ENCODE measurements at regions not wholly inside any gene's neighbourhood (a gene's known extent, or its start where the extent isn't known, plus 50 kb on each side); places are given as distances from the start of the nearest gene placed in this dataset.

DNA sequence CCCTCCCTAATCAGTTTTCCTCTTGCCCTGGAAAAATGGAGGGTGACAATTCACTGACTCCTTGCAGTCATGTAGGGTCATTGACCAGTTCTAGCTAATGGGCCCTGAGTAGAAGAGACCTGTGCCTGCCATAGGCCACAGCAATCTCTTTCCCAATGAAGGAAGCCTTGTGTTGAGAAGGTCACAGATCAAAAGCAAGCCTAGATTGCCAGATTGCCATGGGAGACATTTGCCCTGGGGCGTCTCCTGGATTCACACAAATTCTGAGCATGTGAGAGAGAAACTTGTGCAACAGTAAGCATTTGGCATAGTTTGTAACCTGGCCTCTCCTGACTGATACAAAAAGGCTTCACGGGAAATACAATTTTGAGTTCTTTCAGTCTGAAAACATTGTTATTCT lies 148.0 kb downstream of the NUDT12 start:
- no peak for TF ChIP-seq CTCF (IDR thresholded peaks at IDR 0.05; ENCODE audit: low read depth, low read length)
- DNase-seq (ENCODE audit: extremely low read depth, low read depth) = no peak

DNA sequence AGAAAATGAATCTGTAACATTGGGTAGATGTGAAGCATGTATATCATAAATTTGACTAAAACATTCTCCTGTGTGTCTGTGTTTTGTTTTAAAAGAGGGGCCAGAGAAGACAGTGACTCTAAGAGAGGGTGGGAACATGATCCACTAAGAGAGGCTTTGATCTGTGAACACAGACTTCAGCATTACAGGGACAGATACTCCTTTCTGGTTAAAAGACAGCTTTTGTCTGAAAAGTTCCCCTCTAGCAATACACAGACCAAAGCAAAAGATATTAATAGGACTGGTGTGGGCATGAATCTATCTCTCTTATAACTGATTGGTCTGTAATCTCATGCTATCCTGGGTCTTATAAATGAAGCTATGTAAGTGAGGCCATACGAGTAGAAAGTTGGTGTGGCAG lies 150.9 kb downstream of the NUDT12 start:
- DNase-seq (ENCODE audit: extremely low read depth, low read depth) = no peak
- TF ChIP-seq CTCF (IDR thresholded peaks at IDR 0.05; ENCODE audit: low read depth, low read length) = no peak

DNA sequence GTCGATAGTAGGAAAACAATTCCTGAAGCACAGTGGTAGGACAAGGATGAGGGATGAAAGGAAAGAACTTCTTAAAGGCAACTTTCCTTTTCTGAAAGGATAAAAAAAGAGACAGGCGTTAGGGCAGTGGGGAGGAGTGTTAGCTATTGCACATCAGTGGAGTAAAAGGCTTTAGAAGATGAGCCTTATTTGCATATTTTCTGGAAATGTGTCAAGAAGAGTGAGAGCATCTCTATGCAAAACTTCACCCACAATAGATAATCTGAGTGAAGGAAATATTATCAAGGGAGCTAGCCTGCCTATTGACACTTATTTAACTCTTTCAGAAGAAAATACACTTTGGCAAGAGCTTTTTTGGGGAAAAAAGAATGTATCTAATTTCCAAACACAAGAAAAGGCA lies 151.6 kb downstream of the MACIR start:
- no peak for DNase-seq (ENCODE audit: extremely low read depth, low read depth)
- no peak for TF ChIP-seq CTCF (IDR thresholded peaks at IDR 0.05; ENCODE audit: low read depth, low read length)

- no peak for DNase-seq (ENCODE audit: extremely low read depth, low read depth)
- TF ChIP-seq CTCF (IDR thresholded peaks at IDR 0.05; ENCODE audit: low read depth, low read length) = no peak
Measured at GRCh38 chr5:103409013-103409670, 150.6 kb downstream of the MACIR start.

- no peak for TF ChIP-seq CTCF (IDR thresholded peaks at IDR 0.05; ENCODE audit: low read depth, low read length)
- no peak for DNase-seq (ENCODE audit: extremely low read depth, low read depth)
Measured at GRCh38 chr5:103408408-103408807, 149.8 kb downstream of the MACIR start.

GRCh38 chr5:103407402-103407801 lies 148.8 kb downstream of the MACIR start:
- TF ChIP-seq CTCF (IDR thresholded peaks at IDR 0.05; ENCODE audit: low read depth, low read length) = no peak
- no peak for DNase-seq (ENCODE audit: extremely low read depth, low read depth)

GRCh38 chr5:103404483-103404882 lies 145.9 kb downstream of the MACIR start:
- DNase-seq (ENCODE audit: extremely low read depth, low read depth) = no peak
- no peak for TF ChIP-seq CTCF (IDR thresholded peaks at IDR 0.05; ENCODE audit: low read depth, low read length)
